ENCODE measurements at regions not wholly inside any gene's neighbourhood (a gene's known extent, or its start where the extent isn't known, plus 50 kb on each side); places are given as distances from the start of the nearest gene placed in this dataset.

- DNase-seq, result no peak
These were observed 91.7 kb upstream of the RAB6C start for GRCh38 chr2:129887688-129888266.

GRCh38 chr2:129888461-129888860 is 91.0 kb upstream of the RAB6C start:
- DNase-seq, result no peak

GRCh38 chr2:129888896-129889295 is 90.6 kb upstream of the RAB6C start:
- no peak for DNase-seq

GRCh38 chr2:129891341-129892320 is 87.8 kb upstream of the RAB6C start:
- DNase-seq, result no peak

GRCh38 chr2:129892360-129892759 is 87.1 kb upstream of the RAB6C start:
- no peak for DNase-seq

- no peak for DNase-seq
These were observed 86.7 kb upstream of the RAB6C start for GRCh38 chr2:129892773-129893172.

GRCh38 chr2:129893244-129893643 is 86.2 kb upstream of the RAB6C start:
- DNase-seq, result no peak

GRCh38 chr2:129894616-129895015 is 84.8 kb upstream of the RAB6C start:
- no peak for DNase-seq

- no peak for DNase-seq
These were observed 84.4 kb upstream of the RAB6C start for GRCh38 chr2:129895061-129895460.

GRCh38 chr2:129895526-129896082 is 83.9 kb upstream of the RAB6C start:
- DNase-seq, result no peak

GRCh38 chr2:129896226-129897100 is 83.0 kb upstream of the RAB6C start:
- DNase-seq, result no peak

- no peak for DNase-seq
These were observed 77.6 kb upstream of the RAB6C start for GRCh38 chr2:129901754-129902415.

- DNase-seq, result no peak
These were observed 76.5 kb upstream of the RAB6C start for GRCh38 chr2:129902731-129903585.

- DNase-seq, result peak in 1 of 14 donors; percentile 16
These were observed 75.7 kb upstream of the RAB6C start for GRCh38 chr2:129903586-129904425.

- DNase-seq, result no peak
These were observed 74.7 kb upstream of the RAB6C start for GRCh38 chr2:129904532-129905446.

GRCh38 chr2:129905664-129906081 is 73.8 kb upstream of the RAB6C start:
- no peak for DNase-seq

GRCh38 chr2:129906139-129906860 is 73.2 kb upstream of the RAB6C start:
- no peak for DNase-seq

GRCh38 chr2:129906861-129907235 is 72.6 kb upstream of the RAB6C start:
- no peak for DNase-seq

Measured in C1 segment of cervical spinal cord (tissue), 14 donors.